Lower lobe of right lung (tissue), 2 donors: ENCODE measurements at regions not wholly inside any gene's neighbourhood (a gene's known extent, or its start where the extent isn't known, plus 50 kb on each side); places are given as distances from the start of the nearest gene placed in this dataset.

Experiments
- ATAC-seq, 2 donors: fragments of 200-7000 bp; cut with Tn5 transposase; one replicate each; pipeline ENCODE4 v1.9.1; 2020 to 2022; ENCODE audit warnings: mild to moderate bottlenecking in 2 of 2, moderate library complexity in 2 of 2
- DNase-seq: peaks from one replicate; pipeline ENCODE4 v3.0.0-alpha.2; 2020
- H3K27ac ChIP-seq: fragments of 200-600 bp; one replicate; pipeline ENCODE4 v1.8.0; 2022
- H3K27me3 ChIP-seq: fragments of 200-600 bp; one replicate; pipeline ENCODE4 v1.8.0; 2022; ENCODE audit warnings: low read depth
- H3K36me3 ChIP-seq: fragments of 200-600 bp; one replicate; pipeline ENCODE4 v1.8.0; 2022; ENCODE audit warnings: mild to moderate bottlenecking
- H3K4me1 ChIP-seq: fragments of 200-600 bp; one replicate; pipeline ENCODE4 v1.8.0; 2022
- H3K4me3 ChIP-seq: fragments of 200-600 bp; one replicate; pipeline ENCODE4 v1.8.0; 2022; ENCODE audit warnings: mild to moderate bottlenecking
- H3K9me3 ChIP-seq: fragments of 200-600 bp; one replicate; pipeline ENCODE4 v1.8.0; 2022
- CTCF ChIP-seq: fragments of 200-600 bp; IDR thresholded peaks from one replicate; pipeline ENCODE4 v1.8.0; 2022; ENCODE audit warnings: antibody characterized with exemption, mild to moderate bottlenecking
- intact Hi-C: fragments of 100-400 bp; cut with DNase I; formaldehyde crosslinking; loops from one replicate; pipeline ENCODE4 v1.11.0; 2022
- donor health status: DM: no; HTN: yes; CAD: no; lungs with severe emphysema.

GRCh38 chr20:39946053-39946810, 742.8 kb downstream of the MAFB start:
- Histone ChIP-seq H3K36me3 (no peaks in the 10 kb centered on the region), H3K9me3 (no peaks in the 10 kb centered on the region), H3K4me1 (no peaks in the 10 kb centered on the region), H3K27me3 (no peaks in the 10 kb centered on the region), H3K27ac (no peak overlapping the region), H3K4me3 (no peak overlapping the region)
- intact Hi-C loops, result no loop called here
- no peak for TF ChIP-seq CTCF
- no peak for DNase-seq
- no peak for ATAC-seq

GRCh38 chr20:39944861-39945260, 744.2 kb downstream of the MAFB start:
- intact Hi-C loops, result no loop called here
- TF ChIP-seq CTCF, result no peak
- H3K27ac ChIP-seq, result no peak overlapping the region
- no peaks in the 10 kb centered on the region for H3K4me1 ChIP-seq
- no peak overlapping the region for H3K4me3 ChIP-seq
- DNase-seq, result no peak
- ATAC-seq, result no peak
- H3K9me3 ChIP-seq, result no peaks in the 10 kb centered on the region
- H3K36me3 ChIP-seq, result no peaks in the 10 kb centered on the region
- no peaks in the 10 kb centered on the region for H3K27me3 ChIP-seq

DNA sequence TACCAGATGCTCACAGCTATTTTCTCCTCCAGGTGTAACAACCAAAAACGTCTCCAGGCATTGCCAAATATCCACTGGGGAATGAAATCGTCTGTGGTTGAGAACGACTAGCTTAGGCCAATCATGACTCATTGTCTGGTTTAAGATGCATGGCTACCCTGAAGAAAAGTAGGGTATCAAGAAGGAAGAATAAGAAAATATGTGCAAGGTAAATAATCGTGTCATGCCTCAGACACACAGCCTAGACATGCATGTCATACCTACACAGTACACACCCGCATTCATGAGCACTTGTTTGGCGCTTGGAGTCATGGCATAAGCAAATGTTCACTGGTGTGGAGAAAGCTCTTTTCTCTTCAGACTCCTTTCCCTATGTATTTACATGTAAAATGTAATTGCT, 745.7 kb downstream of the MAFB start:
- intact Hi-C loops, result no loop called here
- DNase-seq (no peak), ATAC-seq (no peak)
- Histone ChIP-seq H3K4me1 (no peaks in the 10 kb centered on the region), H3K4me3 (no peak overlapping the region), H3K9me3 (no peaks in the 10 kb centered on the region), H3K36me3 (no peaks in the 10 kb centered on the region), H3K27me3 (no peaks in the 10 kb centered on the region), H3K27ac (no peak overlapping the region)
- TF ChIP-seq CTCF, result no peak

DNA sequence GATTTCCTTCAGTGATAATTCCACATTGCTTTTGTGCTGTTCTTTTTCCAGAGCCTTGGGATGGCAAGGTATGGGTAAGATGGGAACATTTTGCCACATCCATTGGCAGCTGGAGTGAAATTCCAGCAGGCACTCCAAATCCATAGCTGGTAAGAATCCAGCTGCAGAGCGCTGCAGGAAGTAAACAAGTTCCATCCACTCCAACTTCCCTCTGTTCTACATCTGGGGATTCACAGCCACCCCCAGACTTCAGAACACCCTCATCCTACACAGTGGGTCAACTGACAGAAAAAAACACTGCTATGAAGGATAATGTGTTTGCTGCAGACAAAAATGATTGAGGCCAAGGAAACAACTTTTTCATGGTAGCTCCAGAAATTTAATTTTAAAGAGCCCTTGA, 747.8 kb downstream of the MAFB start:
- DNase-seq (no peak), ATAC-seq (no peak)
- intact Hi-C loops, result no loop called here
- H3K27ac ChIP-seq, result no peak overlapping the region
- TF ChIP-seq CTCF, result no peak
- H3K4me1 ChIP-seq, result no peaks in the 10 kb centered on the region
- no peaks in the 10 kb centered on the region for H3K27me3 ChIP-seq
- H3K36me3 ChIP-seq, result no peaks in the 10 kb centered on the region
- no peak overlapping the region for H3K4me3 ChIP-seq
- no peaks in the 10 kb centered on the region for H3K9me3 ChIP-seq

DNA sequence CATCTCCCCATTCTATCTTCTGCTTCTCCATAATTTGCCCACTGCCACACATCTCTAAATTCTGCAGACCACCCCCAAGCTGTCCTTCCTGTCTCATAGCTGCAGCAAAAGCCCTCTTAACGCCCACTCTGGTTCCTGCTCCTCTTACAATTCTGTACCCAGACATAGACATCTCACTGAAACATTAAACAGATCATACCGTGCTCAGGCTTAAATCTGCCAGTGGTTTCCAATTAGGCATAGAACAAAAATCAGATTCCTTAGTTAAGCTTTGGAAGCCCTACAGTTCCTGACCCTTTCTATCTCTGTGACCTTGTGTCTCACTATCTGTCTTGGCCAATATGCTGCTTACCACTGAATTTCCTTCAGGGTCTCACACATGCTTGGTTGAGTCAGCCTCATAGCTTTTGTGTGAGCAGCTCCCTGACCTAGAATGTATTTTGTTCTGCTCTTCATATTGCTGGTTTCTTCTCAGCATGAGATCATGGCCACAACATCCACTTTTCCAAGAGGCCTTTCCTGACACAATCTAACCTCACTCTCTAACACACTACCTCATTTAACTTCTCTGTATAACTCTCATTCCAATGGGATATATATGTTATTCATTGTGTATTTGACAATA, 749.7 kb downstream of the MAFB start:
- no peaks in the 10 kb centered on the region for H3K27me3 ChIP-seq
- ATAC-seq, result no peak
- no peak for DNase-seq
- no peaks in the 10 kb centered on the region for H3K4me1 ChIP-seq
- TF ChIP-seq CTCF, result no peak
- no peak overlapping the region for H3K4me3 ChIP-seq
- no peaks in the 10 kb centered on the region for H3K9me3 ChIP-seq
- H3K36me3 ChIP-seq, result no peaks in the 10 kb centered on the region
- intact Hi-C loops, result no loop called here
- no peak overlapping the region for H3K27ac ChIP-seq
